Naive thymus-derived CD4-positive, alpha-beta T cell (primary cell): ENCODE measurements at regions not wholly inside any gene's neighbourhood (a gene's known extent, or its start where the extent isn't known, plus 50 kb on each side); places are given as distances from the start of the nearest gene placed in this dataset.

Experiments
- ATAC-seq: fragments of 150-1000 bp; cut with Tn5 transposase; 2 replicates; pipeline ENCODE4 v1.10.0; 2021; ENCODE audit warnings: mild to moderate bottlenecking, moderate library complexity
- CTCF ChIA-PET: fragments of 350-600 bp; sonication (Branson Sonifier 250); formaldehyde crosslinking; loops from one replicate; lab custom pipeline; 2021; ENCODE audit warnings: antibody characterized with exemption; lab: Charles Lee
- POLR2A ChIA-PET: fragments of 350-600 bp; sonication (Branson Sonifier 250); formaldehyde crosslinking; loops from one replicate; lab custom pipeline; 2021; ENCODE audit warnings: antibody characterized with exemption, inconsistent platforms; lab: Charles Lee
- DNase-seq, 9 donors: peaks; one replicate each; pipeline versions ENCODE4 v3.0.0 to v3.0.0-alpha.2; 2020 to 2022; ENCODE audit warnings: mixed read lengths in 1 of 9
- H3K27ac ChIP-seq: one replicate; pipeline ENCODE4 v1.7.0; 2013; ENCODE audit warnings: mild to moderate bottlenecking, low read depth, low read length, moderate library complexity
- H3K27me3 ChIP-seq, 2 donors: one replicate each; pipeline ENCODE4 v1.7.0; 2013; ENCODE audit warnings: low read length in 2 of 2, mild to moderate bottlenecking in 2 of 2, moderate library complexity in 2 of 2; ENCODE audit not compliant: control insufficient read depth in 2 of 2, insufficient read depth in 2 of 2
- H3K36me3 ChIP-seq, 3 experiments: 1 replicate in 2 of 3; 2 replicates in 1 of 3; pipeline ENCODE4 v1.7.0; 2013; ENCODE audit warnings: low read length in 3 of 3, mild to moderate bottlenecking in 3 of 3, moderate library complexity in 1 of 3; ENCODE audit not compliant: insufficient read depth in 3 of 3, control insufficient read depth in 2 of 3
- H3K4me1 ChIP-seq, 2 donors: one replicate each; pipeline ENCODE4 v1.7.0; 2013; ENCODE audit warnings: low read length in 2 of 2, mild to moderate bottlenecking in 2 of 2, moderate library complexity in 1 of 2; ENCODE audit not compliant: control insufficient read depth in 2 of 2, insufficient read depth in 2 of 2
- H3K4me3 ChIP-seq: 2 replicates; pipeline ENCODE4 v1.7.0; 2013; ENCODE audit warnings: mild to moderate bottlenecking, low read length
- H3K9me3 ChIP-seq, 3 experiments: 1 replicate in 2 of 3; 2 replicates in 1 of 3; pipeline ENCODE4 v1.7.0; 2013; ENCODE audit warnings: low read length in 3 of 3; ENCODE audit not compliant: control insufficient read depth in 2 of 3
- H3K27ac Mint-ChIP-seq, 9 donors: one replicate each; pipeline ENCODE4 v1.8.0; 2020 to 2022; ENCODE audit warnings: mixed read lengths in 9 of 9, mild to moderate bottlenecking in 8 of 9, moderate library complexity in 5 of 9, inconsistent platforms in 2 of 9
- H3K27me3 Mint-ChIP-seq, 5 donors: one replicate each; pipeline ENCODE4 v1.8.0; 2021 to 2022; ENCODE audit warnings: mixed read lengths in 5 of 5, mild to moderate bottlenecking in 1 of 5
- H3K36me3 Mint-ChIP-seq, 5 donors: one replicate each; pipeline ENCODE4 v1.8.0; 2020 to 2022; ENCODE audit warnings: mixed read lengths in 5 of 5, mild to moderate bottlenecking in 3 of 5, inconsistent platforms in 1 of 5
- H3K4me1 Mint-ChIP-seq, 7 donors: one replicate each; pipeline ENCODE4 v1.8.0; 2020 to 2022; ENCODE audit warnings: mixed read lengths in 7 of 7, mild to moderate bottlenecking in 3 of 7, inconsistent platforms in 1 of 7
- H3K4me3 Mint-ChIP-seq, 10 donors: one replicate each; pipeline ENCODE4 v1.8.0; 2020 to 2022; ENCODE audit warnings: mild to moderate bottlenecking in 10 of 10, mixed read lengths in 10 of 10, moderate library complexity in 6 of 10, inconsistent platforms in 2 of 10
- H3K9me3 Mint-ChIP-seq, 11 donors: one replicate each; pipeline ENCODE4 v1.8.0; 2020 to 2022; ENCODE audit warnings: mixed read lengths in 11 of 11, mild to moderate bottlenecking in 4 of 11, inconsistent platforms in 1 of 11, moderate library complexity in 1 of 11
- intact Hi-C, 2 donors: fragments of 100-400 bp; cut with micrococcal nuclease; formaldehyde crosslinking; loops; one replicate each; pipeline ENCODE4 v1.15.1; 2023

DNA sequence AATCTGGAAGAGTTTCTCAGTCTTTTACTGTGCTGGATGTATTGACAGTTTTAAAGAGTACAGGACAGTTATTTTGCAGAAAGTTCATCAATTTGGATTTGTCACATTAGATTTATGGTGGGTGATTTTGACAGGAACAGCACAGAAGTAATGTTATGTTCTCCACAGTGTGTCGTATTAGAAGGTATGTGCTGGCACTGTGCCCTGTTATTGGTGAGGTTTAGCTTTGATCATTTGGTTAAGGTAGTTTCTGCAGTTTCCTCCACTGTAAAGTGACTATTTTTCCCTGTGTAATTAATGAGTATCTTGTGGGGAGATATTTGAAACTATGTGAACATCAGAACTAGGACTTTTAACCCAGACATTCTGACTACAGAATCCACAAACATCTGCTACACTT lies 308.5 kb upstream of the TBX3 start:
- Mint-ChIP-seq H3K4me3 (no peak overlapping the region), H3K27ac (no peak overlapping the region), H3K9me3 (peaks cover 1 to 15% (median 9%) of the 10 kb centered on the region in 11 donors), H3K27me3 (peaks cover 0 to 4% (median 0%) of the 10 kb centered on the region in 5 donors), H3K4me1 (no peaks in the 10 kb centered on the region), H3K36me3 (peaks cover 0 to 4% (median 0%) of the 10 kb centered on the region in 5 donors)
- DNase-seq (no peak), ATAC-seq (no peak)
- Histone ChIP-seq H3K27ac (no peak overlapping the region), H3K36me3 (no peaks in the 10 kb centered on the region), H3K4me3 (no peak overlapping the region), H3K4me1 (no peaks in the 10 kb centered on the region), H3K27me3 (no peaks in the 10 kb centered on the region), H3K9me3 (no peaks in the 10 kb centered on the region)
- ChIA-PET CTCF (no interaction called here), POLR2A (no interaction called here)
- intact Hi-C loops: no loop called here

DNA sequence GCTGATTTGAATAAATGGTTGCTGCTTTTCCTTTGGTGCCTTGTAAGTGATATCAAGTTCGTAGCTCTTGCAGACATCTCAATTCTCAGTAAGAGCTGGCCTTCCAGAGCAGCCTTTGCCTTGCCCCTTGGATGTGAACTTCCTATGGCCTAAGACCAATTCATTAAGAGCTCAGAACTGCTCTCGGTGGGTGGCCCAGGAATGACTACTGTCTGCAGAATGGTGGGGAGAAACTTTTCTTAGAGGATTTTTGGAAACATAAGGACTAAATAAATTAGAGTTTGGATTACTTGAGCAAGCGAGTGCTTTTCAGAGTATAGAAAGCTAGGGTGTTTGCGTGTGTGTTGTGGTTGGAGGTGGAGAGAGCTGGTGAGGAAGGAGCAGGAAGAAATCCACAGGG lies 306.4 kb upstream of the TBX3 start:
- Histone ChIP-seq H3K27ac (no peak overlapping the region), H3K4me3 (no peak overlapping the region), H3K4me1 (no peaks in the 10 kb centered on the region), H3K9me3 (no peaks in the 10 kb centered on the region), H3K36me3 (no peaks in the 10 kb centered on the region), H3K27me3 (no peaks in the 10 kb centered on the region)
- Mint-ChIP-seq H3K9me3 (peaks cover 0 to 15% (median 8%) of the 10 kb centered on the region in 11 donors), H3K27ac (no peak overlapping the region), H3K27me3 (peaks cover 0 to 4% (median 0%) of the 10 kb centered on the region in 5 donors), H3K4me1 (no peaks in the 10 kb centered on the region), H3K4me3 (no peak overlapping the region), H3K36me3 (peaks cover 0 to 4% (median 0%) of the 10 kb centered on the region in 5 donors)
- DNase-seq (no peak), ATAC-seq (no peak)
- ChIA-PET CTCF (no interaction called here), POLR2A (no interaction called here)
- intact Hi-C loops: no loop called here

DNA sequence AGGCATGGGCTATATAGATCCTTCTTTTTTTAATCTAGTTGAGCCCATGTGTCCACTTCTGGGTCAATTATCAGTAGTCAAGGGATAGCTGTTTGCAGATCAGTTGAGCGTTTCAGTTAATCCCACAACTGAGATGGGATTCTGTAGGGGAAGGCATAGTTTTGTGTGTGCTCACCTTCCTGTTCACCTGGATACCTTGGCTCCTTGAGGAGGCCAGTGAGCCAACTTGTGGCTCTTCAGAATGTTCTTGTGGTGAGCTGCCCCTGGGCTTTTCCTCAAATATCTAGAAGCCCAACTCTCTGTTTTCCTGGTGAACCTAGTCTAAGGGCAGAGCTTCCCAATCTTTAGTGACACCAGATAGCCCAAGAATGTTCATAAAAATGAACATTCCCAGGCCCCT lies 302.9 kb upstream of the TBX3 start:
- no peak overlapping the region for H3K4me3 Mint-ChIP-seq
- POLR2A ChIA-PET: no interaction called here
- no peaks in the 10 kb centered on the region for H3K9me3 ChIP-seq
- H3K27me3 ChIP-seq: no peaks in the 10 kb centered on the region
- ATAC-seq (no peak), DNase-seq (no peak)
- peaks cover 0 to 16% (median 7%) of the 10 kb centered on the region in 11 donors for H3K9me3 Mint-ChIP-seq
- H3K36me3 ChIP-seq: no peaks in the 10 kb centered on the region
- H3K4me1 ChIP-seq: no peaks in the 10 kb centered on the region
- H3K4me3 ChIP-seq: no peak overlapping the region
- H3K27ac ChIP-seq: no peak overlapping the region
- intact Hi-C loops: no loop called here
- H3K36me3 Mint-ChIP-seq: peaks cover 0 to 4% (median 0%) of the 10 kb centered on the region in 5 donors
- CTCF ChIA-PET: no interaction called here
- no peaks in the 10 kb centered on the region for H3K4me1 Mint-ChIP-seq
- peaks cover 0 to 4% (median 0%) of the 10 kb centered on the region in 5 donors for H3K27me3 Mint-ChIP-seq
- no peak overlapping the region for H3K27ac Mint-ChIP-seq

DNA sequence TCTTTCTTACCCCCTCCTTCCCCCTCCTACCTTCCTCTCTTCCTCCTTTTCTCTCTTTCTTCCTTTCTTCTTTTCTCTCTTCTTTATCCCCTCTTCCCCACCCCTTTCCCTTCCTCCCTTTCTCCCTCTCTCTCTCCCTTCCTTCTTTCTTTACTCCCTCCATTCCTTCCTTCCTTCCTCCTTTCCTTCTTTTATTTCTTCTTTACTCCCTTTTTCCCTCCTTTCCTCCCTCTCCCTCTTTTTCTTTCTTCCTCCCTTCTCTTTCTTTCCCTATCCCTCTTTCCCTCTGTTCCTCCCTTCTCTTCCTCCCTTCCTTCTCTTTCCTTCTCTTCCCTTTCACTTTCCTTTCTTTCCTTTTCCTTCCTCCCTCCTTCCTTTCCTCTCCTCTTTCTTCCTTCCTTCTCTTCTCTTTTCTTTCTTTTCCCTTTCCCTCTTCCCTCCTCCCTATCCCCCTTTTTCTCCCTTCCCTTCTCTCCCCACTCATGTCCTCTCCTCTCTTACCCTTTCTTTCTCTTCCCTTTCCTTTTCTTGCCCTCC lies 302.3 kb upstream of the TBX3 start:
- Mint-ChIP-seq H3K4me1 (no peaks in the 10 kb centered on the region), H3K27me3 (peaks cover 0 to 4% (median 0%) of the 10 kb centered on the region in 5 donors), H3K27ac (no peak overlapping the region), H3K9me3 (peaks cover under 1 to 16% (median 7%) of the 10 kb centered on the region in 11 donors), H3K4me3 (no peak overlapping the region), H3K36me3 (peaks cover 0 to 4% (median 0%) of the 10 kb centered on the region in 5 donors)
- Histone ChIP-seq H3K27me3 (no peaks in the 10 kb centered on the region), H3K36me3 (no peaks in the 10 kb centered on the region), H3K9me3 (no peaks in the 10 kb centered on the region), H3K4me1 (no peaks in the 10 kb centered on the region), H3K4me3 (no peak overlapping the region), H3K27ac (no peak overlapping the region)
- ATAC-seq: no peak
- CTCF ChIA-PET: no interaction called here
- POLR2A ChIA-PET: no interaction called here
- DNase-seq: no peak
- intact Hi-C loops: no loop called here

DNA sequence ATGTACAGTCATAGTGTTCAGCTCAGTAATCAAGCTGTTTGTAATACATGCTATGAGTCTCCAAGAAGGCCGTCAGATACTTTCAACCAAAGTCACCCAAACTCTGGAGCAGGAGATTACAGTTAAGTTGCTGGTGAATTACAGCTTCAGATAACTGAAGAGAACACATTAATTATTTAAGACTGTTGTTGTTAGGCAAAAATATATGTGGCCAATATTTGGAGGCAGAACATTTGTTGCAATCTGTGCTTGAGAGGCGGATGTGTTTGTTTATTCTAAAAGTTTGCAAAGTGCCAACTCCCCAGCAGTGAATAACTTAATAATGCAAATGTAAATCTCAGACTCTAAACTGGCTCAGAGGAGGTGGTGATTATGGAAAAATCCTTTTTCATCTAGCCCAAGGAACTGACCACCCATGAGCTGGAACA lies 300.7 kb upstream of the TBX3 start:
- no peak overlapping the region for H3K4me3 Mint-ChIP-seq
- Histone ChIP-seq H3K4me1 (no peaks in the 10 kb centered on the region), H3K9me3 (no peaks in the 10 kb centered on the region), H3K27me3 (no peaks in the 10 kb centered on the region), H3K4me3 (no peak overlapping the region), H3K36me3 (no peaks in the 10 kb centered on the region), H3K27ac (no peak overlapping the region)
- DNase-seq: no peak
- no peak for ATAC-seq
- ChIA-PET CTCF (no interaction called here), POLR2A (no interaction called here)
- H3K27ac Mint-ChIP-seq: no peak overlapping the region
- peaks cover 1 to 16% (median 10%) of the 10 kb centered on the region in 11 donors for H3K9me3 Mint-ChIP-seq
- intact Hi-C loops: no loop called here
- H3K27me3 Mint-ChIP-seq: no peaks in the 10 kb centered on the region
- H3K36me3 Mint-ChIP-seq: no peaks in the 10 kb centered on the region
- H3K4me1 Mint-ChIP-seq: no peaks in the 10 kb centered on the region

DNA sequence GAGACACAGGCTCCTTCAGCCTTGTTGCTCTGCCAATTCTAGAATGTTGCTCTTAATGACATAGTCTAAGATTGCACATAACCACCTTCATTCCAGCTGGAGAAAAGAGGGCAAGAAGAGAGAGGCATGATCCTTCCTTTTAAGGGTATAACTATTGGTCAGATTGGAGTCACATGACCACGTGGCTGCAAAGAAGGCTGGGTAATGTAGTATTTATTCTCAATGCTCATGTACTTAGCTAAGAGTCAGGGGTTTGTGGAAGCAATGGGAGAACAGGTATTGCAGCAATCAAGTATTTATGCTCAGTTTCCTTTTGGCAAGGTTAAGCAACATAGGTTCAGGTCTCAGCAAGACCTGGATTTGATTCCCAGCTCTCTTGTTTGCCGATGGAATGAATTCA lies 298.8 kb upstream of the TBX3 start:
- Histone ChIP-seq H3K4me1 (no peaks in the 10 kb centered on the region), H3K27ac (no peak overlapping the region), H3K9me3 (no peaks in the 10 kb centered on the region), H3K4me3 (no peak overlapping the region), H3K27me3 (no peaks in the 10 kb centered on the region), H3K36me3 (no peaks in the 10 kb centered on the region)
- CTCF ChIA-PET: no interaction called here
- H3K27me3 Mint-ChIP-seq: no peaks in the 10 kb centered on the region
- ATAC-seq (no peak), DNase-seq (no peak)
- H3K36me3 Mint-ChIP-seq: no peaks in the 10 kb centered on the region
- H3K27ac Mint-ChIP-seq: no peak overlapping the region
- H3K4me1 Mint-ChIP-seq: no peaks in the 10 kb centered on the region
- intact Hi-C loops: no loop called here
- peaks cover 1 to 26% (median 12%) of the 10 kb centered on the region in 11 donors for H3K9me3 Mint-ChIP-seq
- POLR2A ChIA-PET: no interaction called here
- H3K4me3 Mint-ChIP-seq: no peak overlapping the region

DNA sequence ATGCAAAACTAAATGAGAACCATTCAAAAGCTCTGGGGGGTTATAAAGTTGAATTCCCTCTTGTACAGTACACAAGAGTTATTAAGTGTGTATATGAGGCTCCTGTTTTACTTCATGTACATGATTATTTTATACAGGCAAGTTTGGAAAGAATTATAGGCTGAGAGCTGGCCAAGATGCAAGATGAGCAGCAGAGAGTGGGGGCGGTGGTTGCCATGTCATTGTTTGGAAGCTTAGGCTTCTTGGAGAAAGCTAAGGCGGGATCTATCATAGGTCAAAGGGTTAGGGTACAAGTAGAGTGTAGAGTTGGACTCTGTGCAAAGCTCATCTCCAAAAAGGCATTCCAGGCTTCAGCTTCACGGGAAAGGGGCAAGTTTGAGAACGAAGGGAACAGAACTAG lies 297.1 kb upstream of the TBX3 start:
- Histone ChIP-seq H3K27me3 (no peaks in the 10 kb centered on the region), H3K36me3 (no peaks in the 10 kb centered on the region), H3K9me3 (no peaks in the 10 kb centered on the region), H3K27ac (no peak overlapping the region), H3K4me3 (no peak overlapping the region), H3K4me1 (no peaks in the 10 kb centered on the region)
- Mint-ChIP-seq H3K4me3 (no peak overlapping the region), H3K4me1 (no peaks in the 10 kb centered on the region), H3K9me3 (peaks cover 1 to 26% (median 15%) of the 10 kb centered on the region in 11 donors), H3K36me3 (no peaks in the 10 kb centered on the region), H3K27ac (no peak overlapping the region), H3K27me3 (no peaks in the 10 kb centered on the region)
- ATAC-seq: no peak
- ChIA-PET CTCF (no interaction called here), POLR2A (no interaction called here)
- DNase-seq: no peak
- intact Hi-C loops: no loop called here
